Thyroid gland (tissue), 4 donors: ENCODE measurements at regions not wholly inside any gene's neighbourhood (a gene's known extent, or its start where the extent isn't known, plus 50 kb on each side); places are given as distances from the start of the nearest gene placed in this dataset.

Experiments
- DNase-seq, 2 donors: peaks; one replicate each; pipeline ENCODE4 v3.0.0-alpha.2; 2019
- H3K27ac ChIP-seq, 3 donors: fragments of 200-600 bp; sonication (generic); 1 replicate in 2 of 3; 2 replicates in 1 of 3; pipeline ENCODE4 v1.5.1; 2016 to 2019; ENCODE audit warnings: mild to moderate bottlenecking in 1 of 3, moderate library complexity in 1 of 3
- H3K27me3 ChIP-seq: fragments of 200-600 bp; sonication (generic); one replicate; pipeline ENCODE4 v1.5.1; 2019
- H3K36me3 ChIP-seq, 2 donors: fragments of 200-600 bp; sonication (generic); one replicate each; pipeline ENCODE4 v1.5.1; 2016 to 2019
- H3K4me1 ChIP-seq, 2 donors: fragments of 200-600 bp; sonication (generic); one replicate each; pipeline ENCODE4 v1.5.1; 2017 to 2019
- H3K4me3 ChIP-seq, 3 donors: fragments of 200-600 bp; sonication (generic); replicated peaks in 1 of 3; 1 replicate in 2 of 3; 2 replicates in 1 of 3; pipeline ENCODE4 v1.5.1; 2016; ENCODE audit warnings: mild to moderate bottlenecking in 1 of 3
- H3K9me3 ChIP-seq: fragments of 200-600 bp; sonication (generic); one replicate; pipeline ENCODE4 v1.5.1; 2017
- CTCF ChIP-seq, 6 experiments: fragments of 200-600 bp in 3 of 6; fragments of 450-650 bp in 3 of 6; sonication (generic) in 3 of 6; IDR thresholded peaks; one replicate each; pipeline ENCODE4 v1.5.1; 2016 to 2019; ENCODE audit warnings: antibody characterized with exemption in 6 of 6, mild to moderate bottlenecking in 2 of 6, inconsistent platforms in 1 of 6, moderate library complexity in 1 of 6
- POLR2A ChIP-seq, 2 donors: fragments of 450-650 bp; IDR thresholded peaks; one replicate each; pipeline ENCODE4 v1.6.1; 2017; ENCODE audit warnings: antibody characterized with exemption in 2 of 2, mild to moderate bottlenecking in 2 of 2, moderate library complexity in 1 of 2
- WGBS, 2 donors: methylation state at CpG; one replicate each; pipeline ENCODE4 v1.1.5; 2017; 5-methylcytosine and 5-hydroxymethylcytosine counted together
- intact Hi-C: fragments of 100-400 bp; cut with DNase I; formaldehyde crosslinking; loops from one replicate; pipeline ENCODE4 v1.15.1; 2023

- no peak overlapping the region for H3K4me3 ChIP-seq
- WGBS, 2 donors, result 85 to 89% methylated on average over 7 of the region's 7 CpGs
- no peak for DNase-seq
- intact Hi-C loops, result no loop called here
- no peaks in the 10 kb centered on the region for H3K27me3 ChIP-seq
- no peaks in the 10 kb centered on the region for H3K4me1 ChIP-seq
- no peak for TF ChIP-seq POLR2A (IDR thresholded peaks at IDR 0.05)
- no peak for TF ChIP-seq CTCF (IDR thresholded peaks at IDR 0.05)
- H3K27ac ChIP-seq, result no peak overlapping the region
- H3K36me3 ChIP-seq, result no peaks in the 10 kb centered on the region
- H3K9me3 ChIP-seq, result no peaks in the 10 kb centered on the region
Observed at GRCh38 chr4:13928214-13928613, 300.7 kb upstream of the BOD1L1 start.

- no peaks in the 10 kb centered on the region for H3K4me1 ChIP-seq
- no peaks in the 10 kb centered on the region for H3K27me3 ChIP-seq
- intact Hi-C loops, result no loop called here
- no peak for DNase-seq
- no peak overlapping the region for H3K27ac ChIP-seq
- TF ChIP-seq POLR2A (IDR thresholded peaks at IDR 0.05) (no peak), CTCF (IDR thresholded peaks at IDR 0.05) (no peak)
- no peaks in the 10 kb centered on the region for H3K9me3 ChIP-seq
- H3K4me3 ChIP-seq, result no peak overlapping the region
- no peaks in the 10 kb centered on the region for H3K36me3 ChIP-seq
- 78 to 84% methylated on average over 4 of the region's 4 CpGs for WGBS, 2 donors
Observed at GRCh38 chr4:13930155-13930554, 302.6 kb upstream of the BOD1L1 start.

DNA sequence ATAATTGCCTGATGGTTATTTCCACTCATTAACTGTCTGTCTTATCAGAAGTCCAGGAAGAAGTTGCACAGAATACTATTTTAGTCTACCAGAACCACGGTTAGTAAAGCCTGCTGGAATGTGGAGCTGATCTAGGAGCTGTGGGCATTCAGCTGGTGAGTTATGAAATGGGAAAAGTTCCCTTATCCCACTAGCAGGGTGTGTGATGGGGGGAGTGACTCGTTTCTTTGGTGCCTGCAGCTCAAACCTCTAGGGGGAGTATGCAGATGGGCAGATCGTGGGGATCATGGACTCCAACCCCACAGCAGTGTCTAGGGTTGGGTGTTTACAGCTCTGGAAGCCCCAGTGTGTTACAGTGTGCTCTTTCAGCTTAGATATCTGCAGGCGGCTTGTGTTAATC is 305.7 kb upstream of the BOD1L1 start:
- H3K27me3 ChIP-seq, result no peaks in the 10 kb centered on the region
- H3K36me3 ChIP-seq, result no peaks in the 10 kb centered on the region
- no peak for DNase-seq
- no peaks in the 10 kb centered on the region for H3K4me1 ChIP-seq
- WGBS, 2 donors, result 59 to 75% methylated on average over 4 of the region's 4 CpGs
- no peaks in the 10 kb centered on the region for H3K9me3 ChIP-seq
- no peak overlapping the region for H3K27ac ChIP-seq
- TF ChIP-seq CTCF (IDR thresholded peaks at IDR 0.05), result no peak
- no peak for TF ChIP-seq POLR2A (IDR thresholded peaks at IDR 0.05)
- H3K4me3 ChIP-seq, result no peak overlapping the region
- intact Hi-C loops, result no loop called here

DNA sequence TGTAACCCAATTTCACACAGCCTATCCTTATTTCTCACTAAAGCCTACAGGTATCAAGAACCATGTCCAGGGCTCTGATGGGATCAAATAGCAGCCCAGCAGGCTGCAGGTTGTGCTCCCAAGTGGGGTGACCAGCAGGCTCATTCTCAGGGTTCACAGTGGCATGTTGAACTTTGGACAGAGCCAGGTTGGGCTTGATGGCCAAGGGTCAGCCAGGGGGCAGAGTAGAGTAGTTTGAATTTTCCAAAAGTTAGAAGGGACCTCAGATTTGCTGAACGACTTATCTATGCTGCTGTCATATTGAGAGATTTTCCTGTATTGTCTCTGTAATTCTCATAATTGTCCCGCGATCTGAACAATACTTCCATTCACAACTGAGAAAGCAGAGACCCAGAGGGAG is 310.8 kb upstream of the BOD1L1 start:
- H3K27me3 ChIP-seq, result no peaks in the 10 kb centered on the region
- intact Hi-C loops, result no loop called here
- H3K9me3 ChIP-seq, result no peaks in the 10 kb centered on the region
- TF ChIP-seq CTCF (IDR thresholded peaks at IDR 0.05) (no peak), POLR2A (IDR thresholded peaks at IDR 0.05) (no peak)
- no peaks in the 10 kb centered on the region for H3K36me3 ChIP-seq
- WGBS, 2 donors, result 85 to 93% methylated on average over 3 of the region's 3 CpGs
- DNase-seq, result no peak
- no peaks in the 10 kb centered on the region for H3K4me1 ChIP-seq
- no peak overlapping the region for H3K27ac ChIP-seq
- H3K4me3 ChIP-seq, result no peak overlapping the region

GRCh38 chr4:13940921-13941320 is 313.4 kb upstream of the BOD1L1 start:
- Histone ChIP-seq H3K36me3 (no peaks in the 10 kb centered on the region), H3K9me3 (no peaks in the 10 kb centered on the region), H3K27ac (no peak overlapping the region), H3K27me3 (no peaks in the 10 kb centered on the region), H3K4me1 (no peaks in the 10 kb centered on the region), H3K4me3 (no peak overlapping the region)
- 51 to 63% methylated on average over 3 of the region's 3 CpGs for WGBS, 2 donors
- no peak for TF ChIP-seq CTCF (IDR thresholded peaks at IDR 0.05)
- TF ChIP-seq POLR2A (IDR thresholded peaks at IDR 0.05), result no peak
- DNase-seq, result no peak
- intact Hi-C loops, result no loop called here
